K562 (cell line): ENCODE measurements at regions not wholly inside any gene's neighbourhood (a gene's known extent, or its start where the extent isn't known, plus 50 kb on each side); places are given as distances from the start of the nearest gene placed in this dataset.

ENCODE experiments used
- ATAC-seq: fragments of 200-7000 bp; cut with Tn5 transposase; 3 replicates; pipeline ENCODE4 v1.9.1; 2020; ENCODE audit warnings: moderate library complexity
- BruUV-seq: library from RNA; stranded (reverse); fragments of 400-500 nt; replicated peaks from 2 replicates; lab custom pipeline; 2021; lab: Mats Ljungman, UMichigan
- CTCF ChIA-PET: fragments of 300-600 bp; formaldehyde crosslinking; extraction: SDS; loops from one replicate; lab custom pipeline; 2021; ENCODE audit warnings: low intra/inter-chr PET ratio; lab: Yijun Ruan, JAX
- POLR2A ChIA-PET: fragments of 300-600, 350-650 bp; sonication (Branson Sonifier 250); formaldehyde crosslinking; extraction: SDS; loops from one replicate; lab custom pipeline; 2021; ENCODE audit warnings: antibody characterized with exemption, inconsistent platforms; lab: Yijun Ruan, JAX
- DNase-seq, 4 experiments: peaks; one replicate each; pipeline versions ENCODE4 v3.0.0 to v3.0.0-alpha.2; 2011 to 2018; ENCODE audit warnings: low spot score in 3 of 4, mixed read lengths in 3 of 4; ENCODE audit errors: extremely low read depth in 1 of 4
- FAIRE-seq: peaks from 2 replicates; lab custom pipeline; 2011; peaks lifted over from hg19 to GRCh38; lab: Jason Lieb, UNC
- H2AFZ ChIP-seq: 2 replicates; pipeline ENCODE4 v1.6.0; 2011; ENCODE audit warnings: low read depth, low read length, control low read depth, inconsistent platforms
- H3K27ac ChIP-seq: fragments of 200-600 bp; 3 replicates; pipeline ENCODE4 v1.8.0; 2011; ENCODE audit warnings: low read depth, mild to moderate bottlenecking, control low read depth, inconsistent platforms, low read length, moderate library complexity, mixed read lengths; ENCODE audit errors: extremely low read depth
- H3K27me3 ChIP-seq, 2 experiments: fragments of 300-600 bp in 1 of 2; 2 replicates in 1 of 2; 3 replicates in 1 of 2; pipeline versions ENCODE4 v1.6.0 to v1.8.0; 2011; ENCODE audit warnings: inconsistent platforms in 2 of 2, low read length in 2 of 2, mild to moderate bottlenecking in 1 of 2, mixed read lengths in 1 of 2, moderate library complexity in 1 of 2; ENCODE audit not compliant: control insufficient read depth in 2 of 2, insufficient read depth in 2 of 2
- H3K36me3 ChIP-seq: fragments of 300-600 bp; 3 replicates; pipeline ENCODE4 v1.8.0; 2011; ENCODE audit warnings: mild to moderate bottlenecking, low read length, inconsistent platforms; ENCODE audit not compliant: control insufficient read depth, insufficient read depth
- H3K4me1 ChIP-seq, 2 experiments: fragments of 200-600 bp in 1 of 2; replicated peaks in 1 of 2; 2 replicates in 1 of 2; 3 replicates in 1 of 2; pipeline versions ENCODE4 v1.5.1 to v1.8.0; 2011; ENCODE audit warnings: inconsistent platforms in 2 of 2, low read length in 2 of 2, mild to moderate bottlenecking in 1 of 2, mixed read lengths in 1 of 2, moderate library complexity in 1 of 2; ENCODE audit not compliant: control insufficient read depth in 2 of 2, insufficient read depth in 2 of 2
- H3K4me2 ChIP-seq: 2 replicates; pipeline ENCODE4 v1.6.1; 2011; ENCODE audit warnings: low read length, control low read depth, inconsistent platforms, mixed read lengths; ENCODE audit not compliant: insufficient read depth
- H3K4me3 ChIP-seq: fragments of 200-600 bp; sonication (generic), shearing (Covaris generic); 2 replicates; pipeline ENCODE4 v1.5.1; 2016; ENCODE audit warnings: control low read depth, inconsistent platforms
- H3K79me2 ChIP-seq: fragments of 200-600 bp; 3 replicates; pipeline ENCODE4 v1.8.0; 2011; ENCODE audit warnings: low read length, inconsistent platforms; ENCODE audit not compliant: control insufficient read depth, insufficient read depth
- H3K9ac ChIP-seq, 2 experiments: 2 replicates each; pipeline versions ENCODE4 v1.6.0 to v1.6.1; 2011; ENCODE audit warnings: low read depth in 2 of 2, low read length in 2 of 2, control low read depth in 1 of 2, inconsistent platforms in 1 of 2, mild to moderate bottlenecking in 1 of 2, mixed read lengths in 1 of 2; ENCODE audit not compliant: insufficient read depth in 1 of 2
- H3K9me1 ChIP-seq: one replicate; pipeline ENCODE4 v1.6.0; 2011; ENCODE audit warnings: inconsistent platforms, mild to moderate bottlenecking, low read length, moderate library complexity; ENCODE audit not compliant: control insufficient read depth, insufficient read depth
- H3K9me3 ChIP-seq: replicated peaks from 2 replicates; pipeline ENCODE4 v1.5.1; 2011; ENCODE audit warnings: low read depth, low read length, inconsistent platforms; ENCODE audit not compliant: control insufficient read depth, insufficient read depth
- H4K20me1 ChIP-seq: replicated peaks from 2 replicates; pipeline ENCODE4 v1.6.1; 2011; ENCODE audit warnings: low read length, inconsistent platforms, mixed read lengths; ENCODE audit not compliant: control insufficient read depth, insufficient read depth
- ETV6 ChIP-seq, 3 experiments: fragments of 150-350 bp in 1 of 3; sonication (generic) in 1 of 3; formaldehyde crosslinking in 1 of 3; IDR thresholded peaks; 2 replicates each; pipeline versions ENCODE4 v1.6.1 to v1.8.0; 2014 to 2022; ENCODE audit warnings: borderline replicate concordance in 2 of 3, low read depth in 2 of 3, antibody characterized with exemption in 1 of 3, low read length in 1 of 3, mild to moderate bottlenecking in 1 of 3, missing genetic modification reagents in 1 of 3
- WGBS: fragments of 100-300 bp; shearing (Covaris generic); methylation state at CpG from one replicate; pipeline ENCODE4 v1.1.6; 2016; ENCODE audit warnings: low coverage, mixed read lengths; ENCODE audit not compliant: insufficient coverage; ENCODE audit errors: missing lambda C conversion rate; 5-methylcytosine and 5-hydroxymethylcytosine counted together
- in situ Hi-C: fragments of 300-500 bp; cut with MboI; formaldehyde crosslinking; loops from 4 replicates; pipeline ENCODE4 v1.15.0; 2018; ENCODE audit warnings: inconsistent platforms, mixed read lengths
- intact Hi-C: fragments of 100-400 bp; cut with micrococcal nuclease; formaldehyde crosslinking; loops from 2 replicates; pipeline ENCODE4 v1.14.2; 2022
- TF ChIP-seq, protein P1 (sequence below): fragments of 250-450 bp; sonication (Bioruptor Pico); IDR thresholded peaks from 2 replicates; pipeline ENCODE4 v1.5.0; 2022; ENCODE audit warnings: mild to moderate bottlenecking

DNA sequence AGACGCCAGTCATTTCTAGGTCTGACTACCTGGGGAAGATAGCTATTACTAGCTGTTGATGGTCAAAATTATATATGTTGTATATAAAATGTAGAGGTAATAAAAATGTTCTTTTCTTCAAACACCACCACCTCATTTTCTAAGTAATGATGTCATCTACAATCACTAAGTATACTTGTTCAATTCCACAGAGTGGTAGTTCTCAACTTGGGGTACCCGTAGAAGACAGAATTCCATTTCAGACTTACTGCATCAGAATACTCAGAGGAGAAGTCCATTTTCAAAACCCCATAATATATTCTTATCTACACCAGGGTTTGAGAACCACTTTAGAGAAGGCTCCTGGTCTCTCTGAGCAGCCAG, 191.9 kb downstream of the PTN start:
- Histone ChIP-seq H3K36me3 (no peaks in the 10 kb centered on the region), H4K20me1 (no peaks in the 10 kb centered on the region), H3K4me1 (no peaks in the 10 kb centered on the region), H3K9me3 (no peaks in the 10 kb centered on the region), H3K27me3 (no peaks in the 10 kb centered on the region), H3K4me3 (no peak overlapping the region), H3K4me2 (no peak overlapping the region), H3K27ac (no peak overlapping the region), H3K9me1 (no peaks in the 10 kb centered on the region), H3K79me2 (no peaks in the 10 kb centered on the region), H2AFZ (no peak overlapping the region), H3K9ac (no peak overlapping the region)
- TF ChIP-seq ETV6 (IDR thresholded peaks at IDR 0.05; ENCODE audit: borderline replicate concordance in 1 of 2, low read depth in 2 of 2, low read length in 1 of 2), result no peak
- no peak for TF ChIP-seq ETV6 (CRISPR knock-in tag; IDR thresholded peaks at IDR 0.05; ENCODE audit: borderline replicate concordance)
- TF ChIP-seq, protein P1, sequence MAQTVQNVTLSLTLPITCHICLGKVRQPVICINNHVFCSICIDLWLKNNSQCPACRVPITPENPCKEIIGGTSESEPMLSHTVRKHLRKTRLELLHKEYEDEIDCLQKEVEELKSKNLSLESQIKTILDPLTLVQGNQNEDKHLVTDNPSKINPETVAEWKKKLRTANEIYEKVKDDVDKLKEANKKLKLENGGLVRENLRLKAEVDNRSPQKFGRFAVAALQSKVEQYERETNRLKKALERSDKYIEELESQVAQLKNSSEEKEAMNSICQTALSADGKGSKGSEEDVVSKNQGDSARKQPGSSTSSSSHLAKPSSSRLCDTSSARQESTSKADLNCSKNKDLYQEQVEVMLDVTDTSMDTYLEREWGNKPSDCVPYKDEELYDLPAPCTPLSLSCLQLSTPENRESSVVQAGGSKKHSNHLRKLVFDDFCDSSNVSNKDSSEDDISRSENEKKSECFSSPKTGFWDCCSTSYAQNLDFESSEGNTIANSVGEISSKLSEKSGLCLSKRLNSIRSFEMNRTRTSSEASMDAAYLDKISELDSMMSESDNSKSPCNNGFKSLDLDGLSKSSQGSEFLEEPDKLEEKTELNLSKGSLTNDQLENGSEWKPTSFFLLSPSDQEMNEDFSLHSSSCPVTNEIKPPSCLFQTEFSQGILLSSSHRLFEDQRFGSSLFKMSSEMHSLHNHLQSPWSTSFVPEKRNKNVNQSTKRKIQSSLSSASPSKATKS (CRISPR knock-in tag), result no peak
- DNase-seq (no peak), FAIRE-seq (no peak), ATAC-seq (no peak)
- 0% methylated on average over 2 of the region's 2 CpGs for WGBS
- no TSS peak for BruUV-seq
- in situ Hi-C loops, result no loop called here
- ChIA-PET POLR2A (no interaction called here), CTCF (no interaction called here)
- intact Hi-C loops, result no loop called here
